Fibroblast of villous mesenchyme (primary cell): ENCODE measurements at regions not wholly inside any gene's neighbourhood (a gene's known extent, or its start where the extent isn't known, plus 50 kb on each side); places are given as distances from the start of the nearest gene placed in this dataset.

Experiments used
- DNase-seq: peaks from one replicate; pipeline ENCODE4 v3.0.0-alpha.2; 2010; ENCODE audit warnings: low read depth
- H3K4me3 ChIP-seq: 2 replicates; pipeline ENCODE4 v1.5.1; 2011; ENCODE audit warnings: low read depth, mild to moderate bottlenecking, low read length
- TF ChIP-seq, protein P1 (sequence below): IDR thresholded peaks from 2 replicates; pipeline ENCODE4 v1.5.1; 2012; ENCODE audit warnings: low read depth, mild to moderate bottlenecking, low read length; ENCODE audit not compliant: insufficient read depth

GRCh38 chrY:12981074-12981473 lies 76.4 kb downstream of the DDX3Y start:
- H3K4me3 ChIP-seq, result no peak overlapping the region
- TF ChIP-seq, protein P1, sequence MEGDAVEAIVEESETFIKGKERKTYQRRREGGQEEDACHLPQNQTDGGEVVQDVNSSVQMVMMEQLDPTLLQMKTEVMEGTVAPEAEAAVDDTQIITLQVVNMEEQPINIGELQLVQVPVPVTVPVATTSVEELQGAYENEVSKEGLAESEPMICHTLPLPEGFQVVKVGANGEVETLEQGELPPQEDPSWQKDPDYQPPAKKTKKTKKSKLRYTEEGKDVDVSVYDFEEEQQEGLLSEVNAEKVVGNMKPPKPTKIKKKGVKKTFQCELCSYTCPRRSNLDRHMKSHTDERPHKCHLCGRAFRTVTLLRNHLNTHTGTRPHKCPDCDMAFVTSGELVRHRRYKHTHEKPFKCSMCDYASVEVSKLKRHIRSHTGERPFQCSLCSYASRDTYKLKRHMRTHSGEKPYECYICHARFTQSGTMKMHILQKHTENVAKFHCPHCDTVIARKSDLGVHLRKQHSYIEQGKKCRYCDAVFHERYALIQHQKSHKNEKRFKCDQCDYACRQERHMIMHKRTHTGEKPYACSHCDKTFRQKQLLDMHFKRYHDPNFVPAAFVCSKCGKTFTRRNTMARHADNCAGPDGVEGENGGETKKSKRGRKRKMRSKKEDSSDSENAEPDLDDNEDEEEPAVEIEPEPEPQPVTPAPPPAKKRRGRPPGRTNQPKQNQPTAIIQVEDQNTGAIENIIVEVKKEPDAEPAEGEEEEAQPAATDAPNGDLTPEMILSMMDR, result no peak
- no peak for DNase-seq

DNA sequence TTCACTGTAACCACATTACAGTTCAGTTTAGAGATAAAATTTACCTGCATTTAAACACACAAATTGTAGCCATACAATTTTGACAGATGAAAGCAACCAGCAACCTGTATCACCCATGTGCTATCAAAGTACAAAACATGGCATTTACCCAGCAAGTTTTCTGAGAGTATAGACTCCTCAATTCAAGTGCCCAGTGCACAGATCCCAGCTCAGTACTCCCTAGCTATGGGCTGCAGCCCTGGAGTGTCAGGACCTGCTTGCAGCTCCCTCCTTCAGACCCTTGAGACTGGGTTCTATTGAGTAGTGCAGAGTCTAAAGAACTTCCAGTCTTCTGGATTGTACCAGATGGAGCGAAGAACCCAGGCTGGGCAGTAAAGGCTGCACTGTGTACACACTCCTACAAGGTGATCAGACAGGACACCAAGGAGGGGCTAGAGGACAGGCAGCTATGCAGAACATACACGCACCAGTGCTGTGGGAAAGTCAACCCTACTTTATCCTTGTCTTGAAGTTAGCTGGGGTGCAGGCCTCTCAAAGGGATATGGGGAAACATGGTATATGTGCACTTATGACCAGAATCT lies 77.7 kb downstream of the DDX3Y start:
- no peak for DNase-seq
- H3K4me3 ChIP-seq, result no peak overlapping the region
- TF ChIP-seq, protein P1, result no peak

GRCh38 chrY:12984637-12985344 lies 80.1 kb downstream of the DDX3Y start:
- H3K4me3 ChIP-seq, result no peak overlapping the region
- TF ChIP-seq, protein P1, result no peak
- no peak for DNase-seq

- no peak for DNase-seq
- TF ChIP-seq, protein P1, result no peak
- H3K4me3 ChIP-seq, result no peak overlapping the region
These were observed 112.8 kb downstream of the DDX3Y start for GRCh38 chrY:13017493-13017892.

DNA sequence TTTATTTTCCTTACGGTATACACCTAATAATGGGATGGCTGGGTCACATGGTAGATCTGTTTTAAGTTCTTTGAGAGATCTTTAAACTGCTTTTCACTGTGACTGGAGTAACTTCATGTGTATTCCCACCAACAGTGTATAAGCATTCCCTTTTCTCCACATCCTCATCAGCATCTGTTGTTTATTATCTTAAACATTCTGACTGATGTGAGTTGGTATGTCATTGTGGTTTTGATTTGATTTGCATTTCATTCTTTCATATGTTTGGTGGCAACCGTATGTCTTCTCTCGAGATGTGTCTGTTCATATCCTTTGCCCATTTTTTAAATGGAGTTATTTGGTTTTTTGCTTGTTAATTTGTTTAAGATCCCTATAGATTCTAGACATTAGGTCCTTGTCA lies 114.8 kb downstream of the DDX3Y start:
- no peak overlapping the region for H3K4me3 ChIP-seq
- DNase-seq, result no peak
- TF ChIP-seq, protein P1, result no peak

GRCh38 chrY:13020839-13021238 lies 116.2 kb downstream of the DDX3Y start:
- DNase-seq, result no peak
- no peak overlapping the region for H3K4me3 ChIP-seq
- TF ChIP-seq, protein P1, result no peak

GRCh38 chrY:13023607-13024006 lies 118.9 kb downstream of the DDX3Y start:
- TF ChIP-seq, protein P1, result no peak

More at GRCh38 chrY:13023607-13024006, 118.9 kb downstream of the DDX3Y start:
- H3K4me3 ChIP-seq, result no peak overlapping the region
- no peak for DNase-seq
